Gastrocnemius medialis (tissue), 4 donors: ENCODE measurements at regions not wholly inside any gene's neighbourhood (a gene's known extent, or its start where the extent isn't known, plus 50 kb on each side); places are given as distances from the start of the nearest gene placed in this dataset.
"Not testable (repeated sequence)": the region's sequence is repeated elsewhere in the genome, so short reads cannot be mapped to it uniquely, and the experiment has no call there.

Experiments used
- POLR2A ChIP-seq, 2 donors: fragments of 450-650 bp; IDR thresholded peaks; one replicate each; pipeline ENCODE4 v1.6.1; 2017; ENCODE audit warnings: antibody characterized with exemption in 2 of 2, mild to moderate bottlenecking in 2 of 2, moderate library complexity in 2 of 2
- TF ChIP-seq, protein P1 (sequence below), 5 experiments: fragments of 450-650 bp in 3 of 5; fragments of 200-600 bp in 2 of 5; sonication (generic) in 2 of 5; IDR thresholded peaks in 4 of 5; conservative IDR thresholded peaks in 1 of 5; 1 replicate in 4 of 5; 2 replicates in 1 of 5; pipeline ENCODE4 v1.5.1; 2016 to 2019; ENCODE audit warnings: antibody characterized with exemption in 5 of 5, mild to moderate bottlenecking in 3 of 5, moderate library complexity in 3 of 5

- TF ChIP-seq, protein P1, sequence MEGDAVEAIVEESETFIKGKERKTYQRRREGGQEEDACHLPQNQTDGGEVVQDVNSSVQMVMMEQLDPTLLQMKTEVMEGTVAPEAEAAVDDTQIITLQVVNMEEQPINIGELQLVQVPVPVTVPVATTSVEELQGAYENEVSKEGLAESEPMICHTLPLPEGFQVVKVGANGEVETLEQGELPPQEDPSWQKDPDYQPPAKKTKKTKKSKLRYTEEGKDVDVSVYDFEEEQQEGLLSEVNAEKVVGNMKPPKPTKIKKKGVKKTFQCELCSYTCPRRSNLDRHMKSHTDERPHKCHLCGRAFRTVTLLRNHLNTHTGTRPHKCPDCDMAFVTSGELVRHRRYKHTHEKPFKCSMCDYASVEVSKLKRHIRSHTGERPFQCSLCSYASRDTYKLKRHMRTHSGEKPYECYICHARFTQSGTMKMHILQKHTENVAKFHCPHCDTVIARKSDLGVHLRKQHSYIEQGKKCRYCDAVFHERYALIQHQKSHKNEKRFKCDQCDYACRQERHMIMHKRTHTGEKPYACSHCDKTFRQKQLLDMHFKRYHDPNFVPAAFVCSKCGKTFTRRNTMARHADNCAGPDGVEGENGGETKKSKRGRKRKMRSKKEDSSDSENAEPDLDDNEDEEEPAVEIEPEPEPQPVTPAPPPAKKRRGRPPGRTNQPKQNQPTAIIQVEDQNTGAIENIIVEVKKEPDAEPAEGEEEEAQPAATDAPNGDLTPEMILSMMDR (IDR thresholded peaks at IDR 0.05 in 4 of 5, conservative IDR thresholded peaks at IDR 0.05 in 1 of 5) = not testable (repeated sequence)
- TF ChIP-seq POLR2A (IDR thresholded peaks at IDR 0.05) = not testable (repeated sequence)
Observed at GRCh38 chr6:112974931-112975330, 627.8 kb downstream of the RFPL4B start.
